ENCODE measurements at regions not wholly inside any gene's neighbourhood (a gene's known extent, or its start where the extent isn't known, plus 50 kb on each side); places are given as distances from the start of the nearest gene placed in this dataset.

DNA sequence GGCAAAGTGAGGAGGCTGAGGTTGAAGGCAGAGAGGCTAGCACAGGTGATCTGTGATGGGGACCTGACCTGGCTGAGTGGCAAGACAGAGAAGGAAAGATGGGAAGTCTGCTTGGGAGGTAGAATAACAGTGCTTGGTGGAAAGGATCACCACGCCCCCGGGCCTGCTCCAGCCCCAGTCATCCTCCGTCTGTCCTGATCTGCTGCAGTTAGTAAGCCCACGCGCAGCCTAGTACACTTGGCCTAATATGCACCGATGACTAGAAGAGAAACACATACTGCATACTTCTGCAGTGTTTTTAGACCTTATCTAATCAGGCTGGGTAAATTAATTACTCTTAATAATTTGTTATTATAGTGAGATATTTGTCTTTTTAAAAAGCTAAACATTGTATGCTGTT lies 103.7 kb upstream of the KLF3 start:
- TF ChIP-seq EZH2 (IDR thresholded peaks at IDR 0.05; ENCODE audit: borderline replicate concordance, insufficient read depth, low read depth, low read length, poor library complexity, severe bottlenecking) (no peak), CTCF (IDR thresholded peaks at IDR 0.05) (no peak)

Data from B cell (primary cell).